ENCODE measurements at regions not wholly inside any gene's neighbourhood (a gene's known extent, or its start where the extent isn't known, plus 50 kb on each side); places are given as distances from the start of the nearest gene placed in this dataset.

DNA sequence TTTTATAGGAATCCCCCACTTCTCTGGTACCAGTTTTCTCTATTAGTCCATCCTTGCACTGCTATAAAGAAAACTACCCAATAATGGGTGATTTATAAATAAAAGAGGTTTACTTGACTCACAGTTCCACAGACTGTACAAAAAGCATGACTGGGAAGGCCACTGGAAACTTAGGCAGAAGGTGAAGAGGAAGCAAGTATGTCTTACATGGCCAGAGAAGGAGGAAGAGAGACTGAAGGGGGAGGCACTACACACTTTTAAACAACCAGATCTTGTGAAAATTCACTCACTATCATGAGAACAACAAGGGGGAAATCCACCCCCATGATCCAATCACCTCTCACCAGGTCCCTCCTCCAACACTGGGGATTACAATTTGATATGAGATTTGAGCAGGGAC, 68.9 kb upstream of the GNAZ start:
- Histone ChIP-seq H3K4me3 (no peak overlapping the region), H3K36me3 (no peaks in the 10 kb centered on the region), H3K27me3 (replicated peaks in 1 of 7) (peaks cover 0 to 4% (median 0%) of the 10 kb centered on the region in 7 donors), H3K9me3 (peaks cover 12 to 35% (median 25%) of the 10 kb centered on the region in 8 donors), H3K27ac (no peak overlapping the region), H3K4me1 (peaks cover 0 to 3% (median 0%) of the 10 kb centered on the region in 6 donors)
- TF ChIP-seq POLR2AphosphoS5 (IDR thresholded peaks at IDR 0.05) (no peak), POLR2A (IDR thresholded peaks at IDR 0.05) (no peak)
- TF ChIP-seq, protein P1, sequence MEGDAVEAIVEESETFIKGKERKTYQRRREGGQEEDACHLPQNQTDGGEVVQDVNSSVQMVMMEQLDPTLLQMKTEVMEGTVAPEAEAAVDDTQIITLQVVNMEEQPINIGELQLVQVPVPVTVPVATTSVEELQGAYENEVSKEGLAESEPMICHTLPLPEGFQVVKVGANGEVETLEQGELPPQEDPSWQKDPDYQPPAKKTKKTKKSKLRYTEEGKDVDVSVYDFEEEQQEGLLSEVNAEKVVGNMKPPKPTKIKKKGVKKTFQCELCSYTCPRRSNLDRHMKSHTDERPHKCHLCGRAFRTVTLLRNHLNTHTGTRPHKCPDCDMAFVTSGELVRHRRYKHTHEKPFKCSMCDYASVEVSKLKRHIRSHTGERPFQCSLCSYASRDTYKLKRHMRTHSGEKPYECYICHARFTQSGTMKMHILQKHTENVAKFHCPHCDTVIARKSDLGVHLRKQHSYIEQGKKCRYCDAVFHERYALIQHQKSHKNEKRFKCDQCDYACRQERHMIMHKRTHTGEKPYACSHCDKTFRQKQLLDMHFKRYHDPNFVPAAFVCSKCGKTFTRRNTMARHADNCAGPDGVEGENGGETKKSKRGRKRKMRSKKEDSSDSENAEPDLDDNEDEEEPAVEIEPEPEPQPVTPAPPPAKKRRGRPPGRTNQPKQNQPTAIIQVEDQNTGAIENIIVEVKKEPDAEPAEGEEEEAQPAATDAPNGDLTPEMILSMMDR (IDR thresholded peaks at IDR 0.05 in 8 of 11, conservative IDR thresholded peaks at IDR 0.05 in 3 of 11) = no peak
- intact Hi-C loops (cut with DNase I; ENCODE audit: low total_unique reads) = no loop called here
- no peak for DNase-seq

DNA sequence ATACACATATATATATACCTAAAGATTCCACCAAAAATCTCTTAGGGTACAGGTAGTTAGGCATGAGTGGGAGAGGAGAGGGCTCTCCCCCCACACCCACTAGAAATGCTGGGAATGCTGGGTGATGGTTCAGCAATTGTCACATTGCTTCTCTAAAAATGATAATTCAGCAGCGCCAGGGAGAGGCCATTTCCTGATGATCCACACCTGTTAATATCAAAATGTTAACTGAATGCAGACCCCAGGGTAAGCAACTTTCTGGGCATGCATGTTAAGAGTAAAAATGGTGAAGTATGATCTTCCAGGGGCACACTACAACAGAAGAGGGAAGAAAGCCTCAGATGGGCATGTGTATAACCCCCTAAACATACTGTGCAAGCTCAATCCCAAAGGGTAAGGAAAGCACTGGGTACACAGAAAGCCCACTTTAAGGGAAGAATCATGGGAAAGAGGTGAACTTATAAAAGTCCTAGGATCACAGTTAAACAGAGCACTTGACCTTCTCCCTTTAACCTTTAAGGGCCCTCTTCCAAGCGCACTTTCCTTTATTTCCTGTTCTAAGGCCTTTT, 67.6 kb upstream of the GNAZ start:
- H3K9me3 ChIP-seq = peaks cover under 1 to 23% (median 12%) of the 10 kb centered on the region in 8 donors
- no peak for DNase-seq
- peaks cover 0 to 3% (median 0%) of the 10 kb centered on the region in 6 donors for H3K4me1 ChIP-seq
- H3K27ac ChIP-seq = no peak overlapping the region
- 72 to 84% (median 77%) methylated on average over 2 of the region's 2 CpGs for WGBS, 5 donors
- intact Hi-C loops (cut with DNase I; ENCODE audit: low total_unique reads) = no loop called here
- H3K4me3 ChIP-seq = no peak overlapping the region
- H3K36me3 ChIP-seq = no peaks in the 10 kb centered on the region
- no peak for TF ChIP-seq POLR2A (IDR thresholded peaks at IDR 0.05)
- TF ChIP-seq, protein P1 (IDR thresholded peaks at IDR 0.05 in 8 of 11, conservative IDR thresholded peaks at IDR 0.05 in 3 of 11) = no peak
- no peak for TF ChIP-seq POLR2AphosphoS5 (IDR thresholded peaks at IDR 0.05)
- peaks cover 0 to 4% (median 0%) of the 10 kb centered on the region in 7 donors for H3K27me3 ChIP-seq (replicated peaks in 1 of 7)

DNA sequence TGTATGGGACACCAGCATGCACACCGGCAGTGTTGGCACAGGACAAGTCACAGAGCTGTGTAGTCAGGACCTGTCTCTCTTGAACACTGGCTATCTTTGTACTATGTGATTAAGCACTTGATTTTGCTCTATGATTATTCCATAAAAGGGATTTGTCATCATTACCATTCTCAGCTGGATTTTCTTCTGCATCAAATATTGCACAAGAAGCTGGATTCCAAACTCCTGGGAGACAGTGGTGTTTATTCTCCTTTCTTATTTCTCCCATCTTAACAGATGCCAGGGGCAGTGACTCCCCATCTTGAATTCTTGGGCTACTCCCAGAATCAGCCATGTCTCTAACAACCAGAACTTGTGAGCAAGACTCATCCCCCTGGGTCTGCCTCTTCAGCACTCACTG, 62.5 kb upstream of the GNAZ start:
- Histone ChIP-seq H3K27ac (no peak overlapping the region), H3K27me3 (replicated peaks in 1 of 7) (no peaks in the 10 kb centered on the region), H3K36me3 (no peaks in the 10 kb centered on the region), H3K9me3 (no peaks in the 10 kb centered on the region), H3K4me3 (no peak overlapping the region), H3K4me1 (no peaks in the 10 kb centered on the region)
- DNase-seq = no peak
- TF ChIP-seq POLR2AphosphoS5 (IDR thresholded peaks at IDR 0.05) = no peak
- TF ChIP-seq, protein P1 (IDR thresholded peaks at IDR 0.05 in 8 of 11, conservative IDR thresholded peaks at IDR 0.05 in 3 of 11) = no peak
- TF ChIP-seq POLR2A (IDR thresholded peaks at IDR 0.05) = no peak
- WGBS, 5 donors = 81 to 100% (median 92%) methylated on average over 1 of the region's 1 CpG
- intact Hi-C loops (cut with DNase I; ENCODE audit: low total_unique reads) = no loop called here

DNA sequence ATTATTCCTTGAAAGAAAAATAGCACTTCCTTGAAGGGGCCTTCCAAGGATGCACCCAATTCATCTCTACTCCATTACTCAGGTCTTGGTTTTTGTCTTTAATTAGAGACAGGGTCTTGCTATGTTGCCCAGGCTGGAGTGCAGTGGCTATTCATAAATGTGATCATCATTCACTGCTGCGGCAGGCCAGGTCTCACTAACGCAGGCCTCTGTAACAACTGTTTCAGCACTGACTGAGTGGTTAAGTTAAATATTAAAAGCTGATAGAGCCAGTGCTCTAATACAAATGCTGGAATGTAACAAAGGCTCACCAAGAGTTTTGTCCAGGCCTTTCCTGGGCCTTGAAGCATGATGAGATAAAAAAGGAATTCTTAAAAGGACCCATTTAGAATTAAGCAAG, 61.4 kb upstream of the GNAZ start:
- no peak overlapping the region for H3K4me3 ChIP-seq
- intact Hi-C loops (cut with DNase I; ENCODE audit: low total_unique reads) = no loop called here
- no peaks in the 10 kb centered on the region for H3K9me3 ChIP-seq
- no peak for DNase-seq
- WGBS, 5 donors = 92 to 97% (median 94%) methylated on average over 2 of the region's 2 CpGs
- H3K27me3 ChIP-seq (replicated peaks in 1 of 7) = no peaks in the 10 kb centered on the region
- H3K27ac ChIP-seq = no peak overlapping the region
- H3K36me3 ChIP-seq = no peaks in the 10 kb centered on the region
- no peaks in the 10 kb centered on the region for H3K4me1 ChIP-seq
- TF ChIP-seq, protein P1 (IDR thresholded peaks at IDR 0.05 in 8 of 11, conservative IDR thresholded peaks at IDR 0.05 in 3 of 11) = no peak
- no peak for TF ChIP-seq POLR2AphosphoS5 (IDR thresholded peaks at IDR 0.05)
- TF ChIP-seq POLR2A (IDR thresholded peaks at IDR 0.05) = no peak
